ENCODE measurements at regions not wholly inside any gene's neighbourhood (a gene's known extent, or its start where the extent isn't known, plus 50 kb on each side); places are given as distances from the start of the nearest gene placed in this dataset.
"Not testable (repeated sequence)": the region's sequence is repeated elsewhere in the genome, so short reads cannot be mapped to it uniquely, and the experiment has no call there.

GRCh38 chr5:167104351-167104750, 1187.1 kb upstream of the WWC1 start:
- Histone ChIP-seq H3K9ac (ENCODE audit: insufficient read length) (no peak overlapping the region), H3K36me3 (ENCODE audit: insufficient read depth, low read length) (no peaks in the 10 kb centered on the region), H3K27ac (no peak overlapping the region), H3K9me3 (ENCODE audit: low read depth, low read length) (no peaks in the 10 kb centered on the region), H3K4me3 (no peak overlapping the region)
- no peak for DNase-seq (ENCODE audit: low read depth, low spot score)
- TF ChIP-seq EZH2 (IDR thresholded peaks at IDR 0.05) (no peak), FOXP2 (optimal IDR thresholded peaks at IDR 0.05; ENCODE audit: control extremely low read depth, extremely low read length, insufficient read depth) (no peak), POLR2AphosphoS5 (IDR thresholded peaks at IDR 0.05; ENCODE audit: borderline replicate concordance, low read depth, low read length) (no peak)

GRCh38 chr5:167105941-167106340, 1185.5 kb upstream of the WWC1 start:
- Histone ChIP-seq H3K9ac (ENCODE audit: insufficient read length) (no peak overlapping the region), H3K36me3 (ENCODE audit: insufficient read depth, low read length) (no peaks in the 10 kb centered on the region), H3K9me3 (ENCODE audit: low read depth, low read length) (no peaks in the 10 kb centered on the region), H3K27ac (no peak overlapping the region), H3K4me3 (no peak overlapping the region)
- TF ChIP-seq FOXP2 (optimal IDR thresholded peaks at IDR 0.05; ENCODE audit: control extremely low read depth, extremely low read length, insufficient read depth) = no peak
- no peak for TF ChIP-seq POLR2AphosphoS5 (IDR thresholded peaks at IDR 0.05; ENCODE audit: borderline replicate concordance, low read depth, low read length)
- TF ChIP-seq EZH2 (IDR thresholded peaks at IDR 0.05) = no peak
- peak; percentile 35 for DNase-seq (ENCODE audit: low read depth, low spot score)

GRCh38 chr5:167107684-167108083, 1183.8 kb upstream of the WWC1 start:
- Histone ChIP-seq H3K4me3 (no peak overlapping the region), H3K9ac (ENCODE audit: insufficient read length) (no peak overlapping the region), H3K27ac (no peak overlapping the region), H3K36me3 (ENCODE audit: insufficient read depth, low read length) (no peaks in the 10 kb centered on the region), H3K9me3 (ENCODE audit: low read depth, low read length) (no peaks in the 10 kb centered on the region)
- TF ChIP-seq FOXP2 (optimal IDR thresholded peaks at IDR 0.05; ENCODE audit: control extremely low read depth, extremely low read length, insufficient read depth) = no peak
- no peak for TF ChIP-seq EZH2 (IDR thresholded peaks at IDR 0.05)
- no peak for TF ChIP-seq POLR2AphosphoS5 (IDR thresholded peaks at IDR 0.05; ENCODE audit: borderline replicate concordance, low read depth, low read length)
- DNase-seq (ENCODE audit: low read depth, low spot score) = no peak

- not testable (repeated sequence) for DNase-seq (ENCODE audit: low read depth, low spot score); H3K27ac ChIP-seq; H3K9ac ChIP-seq (ENCODE audit: insufficient read length); H3K4me3 ChIP-seq; H3K9me3 ChIP-seq (ENCODE audit: low read depth, low read length); H3K36me3 ChIP-seq (ENCODE audit: insufficient read depth, low read length)
Observed at GRCh38 chr5:167108266-167108665, 1183.2 kb upstream of the WWC1 start.

GRCh38 chr5:167112556-167112955, 1178.9 kb upstream of the WWC1 start:
- TF ChIP-seq FOXP2 (optimal IDR thresholded peaks at IDR 0.05; ENCODE audit: control extremely low read depth, extremely low read length, insufficient read depth) (no peak), POLR2AphosphoS5 (IDR thresholded peaks at IDR 0.05; ENCODE audit: borderline replicate concordance, low read depth, low read length) (no peak), EZH2 (IDR thresholded peaks at IDR 0.05) (no peak)
- Histone ChIP-seq H3K9me3 (ENCODE audit: low read depth, low read length) (no peaks in the 10 kb centered on the region), H3K4me3 (no peak overlapping the region), H3K9ac (ENCODE audit: insufficient read length) (no peak overlapping the region), H3K36me3 (ENCODE audit: insufficient read depth, low read length) (no peaks in the 10 kb centered on the region), H3K27ac (no peak overlapping the region)
- no peak for DNase-seq (ENCODE audit: low read depth, low spot score)

- DNase-seq (ENCODE audit: low read depth, low spot score) = no peak
- Histone ChIP-seq H3K27ac (no peak overlapping the region), H3K9ac (ENCODE audit: insufficient read length) (no peak overlapping the region), H3K9me3 (ENCODE audit: low read depth, low read length) (no peaks in the 10 kb centered on the region), H3K4me3 (no peak overlapping the region), H3K36me3 (ENCODE audit: insufficient read depth, low read length) (no peaks in the 10 kb centered on the region)
- TF ChIP-seq FOXP2 (optimal IDR thresholded peaks at IDR 0.05; ENCODE audit: control extremely low read depth, extremely low read length, insufficient read depth) (no peak), EZH2 (IDR thresholded peaks at IDR 0.05) (no peak), POLR2AphosphoS5 (IDR thresholded peaks at IDR 0.05; ENCODE audit: borderline replicate concordance, low read depth, low read length) (no peak)
Observed at GRCh38 chr5:167122267-167122666, 1169.2 kb upstream of the WWC1 start.

GRCh38 chr5:167123126-167123525, 1168.3 kb upstream of the WWC1 start:
- no peak overlapping the region for H3K9ac ChIP-seq (ENCODE audit: insufficient read length)
- no peaks in the 10 kb centered on the region for H3K9me3 ChIP-seq (ENCODE audit: low read depth, low read length)
- no peak for TF ChIP-seq EZH2 (IDR thresholded peaks at IDR 0.05)
- no peak for TF ChIP-seq POLR2AphosphoS5 (IDR thresholded peaks at IDR 0.05; ENCODE audit: borderline replicate concordance, low read depth, low read length)
- TF ChIP-seq FOXP2 (optimal IDR thresholded peaks at IDR 0.05; ENCODE audit: control extremely low read depth, extremely low read length, insufficient read depth) = no peak
- DNase-seq (ENCODE audit: low read depth, low spot score) = no peak
- no peak overlapping the region for H3K27ac ChIP-seq
- no peaks in the 10 kb centered on the region for H3K36me3 ChIP-seq (ENCODE audit: insufficient read depth, low read length)
- no peak overlapping the region for H3K4me3 ChIP-seq

GRCh38 chr5:167128581-167128980, 1162.9 kb upstream of the WWC1 start:
- TF ChIP-seq POLR2AphosphoS5 (IDR thresholded peaks at IDR 0.05; ENCODE audit: borderline replicate concordance, low read depth, low read length) = no peak
- TF ChIP-seq EZH2 (IDR thresholded peaks at IDR 0.05) = no peak
- H3K36me3 ChIP-seq (ENCODE audit: insufficient read depth, low read length) = no peaks in the 10 kb centered on the region

GRCh38 chr5:167140548-167141291, 1150.7 kb upstream of the WWC1 start:
- no peak for DNase-seq (ENCODE audit: low read depth, low spot score)
- no peak overlapping the region for H3K4me3 ChIP-seq
- H3K9me3 ChIP-seq (ENCODE audit: low read depth, low read length) = no peaks in the 10 kb centered on the region
- H3K27ac ChIP-seq = no peak overlapping the region
- H3K9ac ChIP-seq (ENCODE audit: insufficient read length) = no peak overlapping the region
- no peak for TF ChIP-seq FOXP2 (optimal IDR thresholded peaks at IDR 0.05; ENCODE audit: control extremely low read depth, extremely low read length, insufficient read depth)
- H3K36me3 ChIP-seq (ENCODE audit: insufficient read depth, low read length) = no peaks in the 10 kb centered on the region

More at GRCh38 chr5:167128581-167128980, 1162.9 kb upstream of the WWC1 start:
- no peak for DNase-seq (ENCODE audit: low read depth, low spot score)
- no peak overlapping the region for H3K27ac ChIP-seq
- H3K9me3 ChIP-seq (ENCODE audit: low read depth, low read length) = no peaks in the 10 kb centered on the region
- no peak overlapping the region for H3K4me3 ChIP-seq
- no peak overlapping the region for H3K9ac ChIP-seq (ENCODE audit: insufficient read length)
